GM23338 (cell line): ENCODE measurements at regions not wholly inside any gene's neighbourhood (a gene's known extent, or its start where the extent isn't known, plus 50 kb on each side); places are given as distances from the start of the nearest gene placed in this dataset.

Experiments
- ATAC-seq: fragments of 200-7000 bp; cut with Tn5 transposase; 3 replicates; pipeline ENCODE4 v1.9.1; 2020
- DNase-seq: peaks from one replicate; pipeline ENCODE4 v3.0.0-alpha.2; 2015; ENCODE audit warnings: low spot score
- H2AFZ ChIP-seq: fragments of 200-600 bp; sonication (generic); 2 replicates; pipeline ENCODE4 v1.8.0; 2016; ENCODE audit warnings: antibody characterized with exemption, mild to moderate bottlenecking, moderate library complexity
- H3F3A ChIP-seq: fragments of 200-600 bp; sonication (generic); replicated peaks from 2 replicates; pipeline ENCODE4 v1.8.0; 2017; ENCODE audit warnings: antibody characterized with exemption, mixed run types, low read depth
- H3K27ac ChIP-seq: fragments of 200-600 bp; sonication (generic); 2 replicates; pipeline ENCODE4 v1.6.1; 2016; ENCODE audit warnings: low read depth
- H3K27me3 ChIP-seq: fragments of 200-600 bp; sonication (generic); 2 replicates; pipeline ENCODE4 v1.8.0; 2016; ENCODE audit warnings: mild to moderate bottlenecking, mixed run types, moderate library complexity; ENCODE audit not compliant: insufficient read depth
- H3K36me3 ChIP-seq: fragments of 200-600 bp; sonication (generic); 2 replicates; pipeline ENCODE4 v1.8.0; 2016; ENCODE audit warnings: mild to moderate bottlenecking; ENCODE audit not compliant: insufficient read depth
- H3K4me1 ChIP-seq: fragments of 200-600 bp; sonication (generic); 2 replicates; pipeline ENCODE4 v1.8.0; 2016; ENCODE audit warnings: mild to moderate bottlenecking, moderate library complexity; ENCODE audit not compliant: insufficient read depth
- H3K4me2 ChIP-seq: fragments of 200-600 bp; sonication (generic); 2 replicates; pipeline ENCODE4 v1.7.1; 2017; ENCODE audit warnings: mixed run types
- H3K4me3 ChIP-seq: fragments of 200-600 bp; sonication (generic); 2 replicates; pipeline ENCODE4 v1.6.1; 2016; ENCODE audit warnings: mixed run types
- H3K79me2 ChIP-seq: fragments of 200-600 bp; sonication (generic); replicated peaks from 2 replicates; pipeline ENCODE4 v1.8.0; 2017; ENCODE audit warnings: mild to moderate bottlenecking; ENCODE audit not compliant: insufficient read depth
- H3K9me2 ChIP-seq: fragments of 200-600 bp; sonication (generic); 2 replicates; pipeline ENCODE4 v1.8.0; 2017; ENCODE audit not compliant: insufficient read depth
- H4K20me1 ChIP-seq: fragments of 200-600 bp; sonication (generic); replicated peaks from 2 replicates; pipeline ENCODE4 v1.8.0; 2017; ENCODE audit warnings: mild to moderate bottlenecking; ENCODE audit not compliant: insufficient read depth
- H3K27ac Mint-ChIP-seq: 2 replicates; pipeline ENCODE4 v1.8.0; 2020; ENCODE audit warnings: inconsistent platforms, mild to moderate bottlenecking, moderate library complexity, mixed read lengths
- H3K27me3 Mint-ChIP-seq: 3 replicates; pipeline ENCODE4 v1.8.0; 2022; ENCODE audit warnings: low read depth, mild to moderate bottlenecking, moderate library complexity, mixed read lengths, inconsistent platforms; ENCODE audit not compliant: insufficient read depth, poor library complexity
- H3K36me3 Mint-ChIP-seq: 3 replicates; pipeline ENCODE4 v1.8.0; 2021; ENCODE audit warnings: low read depth, mild to moderate bottlenecking, inconsistent platforms, moderate library complexity, mixed read lengths
- H3K4me1 Mint-ChIP-seq: 3 replicates; pipeline ENCODE4 v1.8.0; 2020; ENCODE audit warnings: mild to moderate bottlenecking, inconsistent platforms, mixed read lengths
- H3K4me3 Mint-ChIP-seq: 3 replicates; pipeline ENCODE4 v1.8.0; 2021; ENCODE audit warnings: moderate library complexity, mild to moderate bottlenecking, inconsistent platforms, mixed read lengths
- H3K9me3 Mint-ChIP-seq: 3 replicates; pipeline ENCODE4 v1.8.0; 2020; ENCODE audit warnings: moderate library complexity, mild to moderate bottlenecking, inconsistent platforms, mixed read lengths
- CREB1 ChIP-seq: fragments of 250-450 bp; sonication (Bioruptor Pico); IDR thresholded peaks from 2 replicates; pipeline ENCODE4 v1.5.0; 2020; ENCODE audit warnings: low read depth, mild to moderate bottlenecking, moderate library complexity
- ETS1 ChIP-seq: IDR thresholded peaks from 2 replicates; pipeline ENCODE4 v1.6.1; 2016; ENCODE audit warnings: antibody characterized with exemption
- EZH2 ChIP-seq: fragments of 200-600 bp; sonication (generic); IDR thresholded peaks from one replicate; pipeline ENCODE4 v1.8.0; 2017; ENCODE audit warnings: antibody characterized with exemption, mild to moderate bottlenecking, low read depth; ENCODE audit not compliant: unreplicated experiment
- EZH2phosphoT487 ChIP-seq: fragments of 200-600 bp; sonication (generic); IDR thresholded peaks from one replicate; pipeline ENCODE4 v1.8.1; 2018; ENCODE audit warnings: antibody characterized with exemption; ENCODE audit not compliant: unreplicated experiment
- JUNB ChIP-seq: IDR thresholded peaks from one replicate; pipeline ENCODE4 v1.6.1; 2016; ENCODE audit warnings: antibody characterized with exemption; ENCODE audit not compliant: unreplicated experiment
- NANOG ChIP-seq: IDR thresholded peaks from 2 replicates; pipeline ENCODE4 v1.6.1; 2016; ENCODE audit warnings: antibody characterized with exemption, borderline replicate concordance
- POLR2AphosphoS5 ChIP-seq: IDR thresholded peaks from 2 replicates; pipeline ENCODE4 v1.6.1; 2016; ENCODE audit warnings: antibody characterized with exemption, low read depth
- STAT1 ChIP-seq: IDR thresholded peaks from one replicate; pipeline ENCODE4 v1.6.1; 2016; ENCODE audit warnings: antibody characterized with exemption; ENCODE audit not compliant: unreplicated experiment
- ZNF114 ChIP-seq: fragments of 250-450 bp; sonication (Bioruptor Pico); IDR thresholded peaks from 2 replicates; pipeline ENCODE4 v1.5.0; 2020; ENCODE audit warnings: mild to moderate bottlenecking, moderate library complexity
- ZNF331 ChIP-seq: fragments of 250-450 bp; sonication (Bioruptor Pico); IDR thresholded peaks from 2 replicates; pipeline ENCODE4 v1.5.0; 2020; ENCODE audit warnings: low read depth, mild to moderate bottlenecking, moderate library complexity
- TF ChIP-seq, protein P1 (sequence below), 2 experiments: fragments of 200-600 bp in 1 of 2; sonication (generic) in 1 of 2; conservative IDR thresholded peaks; 2 replicates each; pipeline versions ENCODE4 v1.5.1 to v1.6.1; 2016 to 2017; ENCODE audit warnings: antibody characterized with exemption in 2 of 2, low read depth in 2 of 2, mild to moderate bottlenecking in 2 of 2, moderate library complexity in 1 of 2
- TF ChIP-seq, protein P2 (sequence below): IDR thresholded peaks from one replicate; pipeline ENCODE4 v1.6.1; 2018; ENCODE audit warnings: antibody characterized with exemption; ENCODE audit not compliant: unreplicated experiment
- TF ChIP-seq, protein P3 (sequence below): fragments of 250-450 bp; sonication (Bioruptor Pico); IDR thresholded peaks from 2 replicates; pipeline ENCODE4 v1.5.0; 2020; ENCODE audit warnings: mild to moderate bottlenecking, moderate library complexity

GRCh38 chr7:153044981-153045380, 285.4 kb downstream of the ACTR3B start:
- TF ChIP-seq POLR2AphosphoS5: no peak
- TF ChIP-seq ETS1: no peak
- TF ChIP-seq EZH2phosphoT487: no peak
- TF ChIP-seq STAT1: no peak
- TF ChIP-seq, protein P1, sequence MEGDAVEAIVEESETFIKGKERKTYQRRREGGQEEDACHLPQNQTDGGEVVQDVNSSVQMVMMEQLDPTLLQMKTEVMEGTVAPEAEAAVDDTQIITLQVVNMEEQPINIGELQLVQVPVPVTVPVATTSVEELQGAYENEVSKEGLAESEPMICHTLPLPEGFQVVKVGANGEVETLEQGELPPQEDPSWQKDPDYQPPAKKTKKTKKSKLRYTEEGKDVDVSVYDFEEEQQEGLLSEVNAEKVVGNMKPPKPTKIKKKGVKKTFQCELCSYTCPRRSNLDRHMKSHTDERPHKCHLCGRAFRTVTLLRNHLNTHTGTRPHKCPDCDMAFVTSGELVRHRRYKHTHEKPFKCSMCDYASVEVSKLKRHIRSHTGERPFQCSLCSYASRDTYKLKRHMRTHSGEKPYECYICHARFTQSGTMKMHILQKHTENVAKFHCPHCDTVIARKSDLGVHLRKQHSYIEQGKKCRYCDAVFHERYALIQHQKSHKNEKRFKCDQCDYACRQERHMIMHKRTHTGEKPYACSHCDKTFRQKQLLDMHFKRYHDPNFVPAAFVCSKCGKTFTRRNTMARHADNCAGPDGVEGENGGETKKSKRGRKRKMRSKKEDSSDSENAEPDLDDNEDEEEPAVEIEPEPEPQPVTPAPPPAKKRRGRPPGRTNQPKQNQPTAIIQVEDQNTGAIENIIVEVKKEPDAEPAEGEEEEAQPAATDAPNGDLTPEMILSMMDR (conservative IDR thresholded peaks at IDR 0.05; ENCODE audit: low read depth in 2 of 2): no peak
- no peak for TF ChIP-seq JUNB
- no peak for TF ChIP-seq EZH2
- no peak for TF ChIP-seq CREB1 (CRISPR knock-in tag)
- TF ChIP-seq, protein P2, sequence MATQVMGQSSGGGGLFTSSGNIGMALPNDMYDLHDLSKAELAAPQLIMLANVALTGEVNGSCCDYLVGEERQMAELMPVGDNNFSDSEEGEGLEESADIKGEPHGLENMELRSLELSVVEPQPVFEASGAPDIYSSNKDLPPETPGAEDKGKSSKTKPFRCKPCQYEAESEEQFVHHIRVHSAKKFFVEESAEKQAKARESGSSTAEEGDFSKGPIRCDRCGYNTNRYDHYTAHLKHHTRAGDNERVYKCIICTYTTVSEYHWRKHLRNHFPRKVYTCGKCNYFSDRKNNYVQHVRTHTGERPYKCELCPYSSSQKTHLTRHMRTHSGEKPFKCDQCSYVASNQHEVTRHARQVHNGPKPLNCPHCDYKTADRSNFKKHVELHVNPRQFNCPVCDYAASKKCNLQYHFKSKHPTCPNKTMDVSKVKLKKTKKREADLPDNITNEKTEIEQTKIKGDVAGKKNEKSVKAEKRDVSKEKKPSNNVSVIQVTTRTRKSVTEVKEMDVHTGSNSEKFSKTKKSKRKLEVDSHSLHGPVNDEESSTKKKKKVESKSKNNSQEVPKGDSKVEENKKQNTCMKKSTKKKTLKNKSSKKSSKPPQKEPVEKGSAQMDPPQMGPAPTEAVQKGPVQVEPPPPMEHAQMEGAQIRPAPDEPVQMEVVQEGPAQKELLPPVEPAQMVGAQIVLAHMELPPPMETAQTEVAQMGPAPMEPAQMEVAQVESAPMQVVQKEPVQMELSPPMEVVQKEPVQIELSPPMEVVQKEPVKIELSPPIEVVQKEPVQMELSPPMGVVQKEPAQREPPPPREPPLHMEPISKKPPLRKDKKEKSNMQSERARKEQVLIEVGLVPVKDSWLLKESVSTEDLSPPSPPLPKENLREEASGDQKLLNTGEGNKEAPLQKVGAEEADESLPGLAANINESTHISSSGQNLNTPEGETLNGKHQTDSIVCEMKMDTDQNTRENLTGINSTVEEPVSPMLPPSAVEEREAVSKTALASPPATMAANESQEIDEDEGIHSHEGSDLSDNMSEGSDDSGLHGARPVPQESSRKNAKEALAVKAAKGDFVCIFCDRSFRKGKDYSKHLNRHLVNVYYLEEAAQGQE: no peak
- TF ChIP-seq, protein P3, sequence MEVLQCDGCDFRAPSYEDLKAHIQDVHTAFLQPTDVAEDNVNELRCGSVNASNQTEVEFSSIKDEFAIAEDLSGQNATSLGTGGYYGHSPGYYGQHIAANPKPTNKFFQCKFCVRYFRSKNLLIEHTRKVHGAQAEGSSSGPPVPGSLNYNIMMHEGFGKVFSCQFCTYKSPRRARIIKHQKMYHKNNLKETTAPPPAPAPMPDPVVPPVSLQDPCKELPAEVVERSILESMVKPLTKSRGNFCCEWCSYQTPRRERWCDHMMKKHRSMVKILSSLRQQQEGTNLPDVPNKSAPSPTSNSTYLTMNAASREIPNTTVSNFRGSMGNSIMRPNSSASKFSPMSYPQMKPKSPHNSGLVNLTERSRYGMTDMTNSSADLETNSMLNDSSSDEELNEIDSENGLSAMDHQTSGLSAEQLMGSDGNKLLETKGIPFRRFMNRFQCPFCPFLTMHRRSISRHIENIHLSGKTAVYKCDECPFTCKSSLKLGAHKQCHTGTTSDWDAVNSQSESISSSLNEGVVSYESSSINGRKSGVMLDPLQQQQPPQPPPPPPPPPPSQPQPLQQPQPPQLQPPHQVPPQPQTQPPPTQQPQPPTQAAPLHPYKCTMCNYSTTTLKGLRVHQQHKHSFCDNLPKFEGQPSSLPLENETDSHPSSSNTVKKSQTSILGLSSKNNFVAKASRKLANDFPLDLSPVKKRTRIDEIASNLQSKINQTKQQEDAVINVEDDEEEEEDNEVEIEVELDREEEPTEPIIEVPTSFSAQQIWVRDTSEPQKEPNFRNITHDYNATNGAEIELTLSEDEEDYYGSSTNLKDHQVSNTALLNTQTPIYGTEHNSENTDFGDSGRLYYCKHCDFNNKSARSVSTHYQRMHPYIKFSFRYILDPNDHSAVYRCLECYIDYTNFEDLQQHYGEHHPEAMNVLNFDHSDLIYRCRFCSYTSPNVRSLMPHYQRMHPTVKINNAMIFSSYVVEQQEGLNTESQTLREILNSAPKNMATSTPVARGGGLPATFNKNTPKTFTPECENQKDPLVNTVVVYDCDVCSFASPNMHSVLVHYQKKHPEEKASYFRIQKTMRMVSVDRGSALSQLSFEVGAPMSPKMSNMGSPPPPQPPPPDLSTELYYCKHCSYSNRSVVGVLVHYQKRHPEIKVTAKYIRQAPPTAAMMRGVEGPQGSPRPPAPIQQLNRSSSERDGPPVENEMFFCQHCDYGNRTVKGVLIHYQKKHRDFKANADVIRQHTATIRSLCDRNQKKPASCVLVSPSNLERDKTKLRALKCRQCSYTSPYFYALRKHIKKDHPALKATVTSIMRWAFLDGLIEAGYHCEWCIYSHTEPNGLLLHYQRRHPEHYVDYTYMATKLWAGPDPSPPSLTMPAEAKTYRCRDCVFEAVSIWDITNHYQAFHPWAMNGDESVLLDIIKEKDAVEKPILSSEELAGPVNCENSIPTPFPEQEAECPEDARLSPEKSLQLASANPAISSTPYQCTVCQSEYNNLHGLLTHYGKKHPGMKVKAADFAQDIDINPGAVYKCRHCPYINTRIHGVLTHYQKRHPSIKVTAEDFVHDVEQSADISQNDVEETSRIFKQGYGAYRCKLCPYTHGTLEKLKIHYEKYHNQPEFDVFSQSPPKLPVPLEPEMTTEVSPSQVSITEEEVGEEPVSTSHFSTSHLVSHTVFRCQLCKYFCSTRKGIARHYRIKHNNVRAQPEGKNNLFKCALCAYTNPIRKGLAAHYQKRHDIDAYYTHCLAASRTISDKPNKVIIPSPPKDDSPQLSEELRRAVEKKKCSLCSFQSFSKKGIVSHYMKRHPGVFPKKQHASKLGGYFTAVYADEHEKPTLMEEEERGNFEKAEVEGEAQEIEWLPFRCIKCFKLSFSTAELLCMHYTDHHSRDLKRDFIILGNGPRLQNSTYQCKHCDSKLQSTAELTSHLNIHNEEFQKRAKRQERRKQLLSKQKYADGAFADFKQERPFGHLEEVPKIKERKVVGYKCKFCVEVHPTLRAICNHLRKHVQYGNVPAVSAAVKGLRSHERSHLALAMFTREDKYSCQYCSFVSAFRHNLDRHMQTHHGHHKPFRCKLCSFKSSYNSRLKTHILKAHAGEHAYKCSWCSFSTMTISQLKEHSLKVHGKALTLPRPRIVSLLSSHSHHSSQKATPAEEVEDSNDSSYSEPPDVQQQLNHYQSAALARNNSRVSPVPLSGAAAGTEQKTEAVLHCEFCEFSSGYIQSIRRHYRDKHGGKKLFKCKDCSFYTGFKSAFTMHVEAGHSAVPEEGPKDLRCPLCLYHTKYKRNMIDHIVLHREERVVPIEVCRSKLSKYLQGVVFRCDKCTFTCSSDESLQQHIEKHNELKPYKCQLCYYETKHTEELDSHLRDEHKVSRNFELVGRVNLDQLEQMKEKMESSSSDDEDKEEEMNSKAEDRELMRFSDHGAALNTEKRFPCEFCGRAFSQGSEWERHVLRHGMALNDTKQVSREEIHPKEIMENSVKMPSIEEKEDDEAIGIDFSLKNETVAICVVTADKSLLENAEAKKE (CRISPR knock-in tag): no peak
- TF ChIP-seq NANOG: no peak
- TF ChIP-seq ZNF114 (CRISPR knock-in tag): no peak
- TF ChIP-seq ZNF331: no peak
- Mint-ChIP-seq H3K4me1 (no peaks in the 10 kb centered on the region; the same call in 2 of the 3 replicates), H3K4me3 (no peak overlapping the region), H3K27me3 (no peaks in the 10 kb centered on the region), H3K9me3 (no peaks in the 10 kb centered on the region; the same call in 1 of the 3 replicates), H3K27ac (no peak overlapping the region), H3K36me3 (no peaks in the 10 kb centered on the region)
- Histone ChIP-seq H3K4me2 (no peak overlapping the region), H3K79me2 (no peaks in the 10 kb centered on the region), H3K4me3 (no peak overlapping the region), H3K9me2 (no peaks in the 10 kb centered on the region), H4K20me1 (no peaks in the 10 kb centered on the region), H3K4me1 (no peaks in the 10 kb centered on the region), H2AFZ (no peak overlapping the region), H3K36me3 (no peaks in the 10 kb centered on the region), H3K27me3 (no peaks in the 10 kb centered on the region), H3K27ac (no peak overlapping the region), H3F3A (no peaks in the 10 kb centered on the region)
- DNase-seq: no peak
- no peak for ATAC-seq
